HG02571 (cell line): ENCODE measurements at regions not wholly inside any gene's neighbourhood (a gene's known extent, or its start where the extent isn't known, plus 50 kb on each side); places are given as distances from the start of the nearest gene placed in this dataset.

ENCODE experiments used
- ATAC-seq: cut with Tn5 transposase; IDR thresholded peaks from one replicate; pipeline ENCODE4 v1.9.1; 2021; ENCODE audit warnings: mild to moderate bottlenecking, moderate library complexity; ENCODE audit not compliant: unreplicated experiment

- ATAC-seq, result no peak
Observed at GRCh38 chr9:105062222-105062855, 134.4 kb upstream of the ABCA1 start.

GRCh38 chr9:105064248-105065097, 136.5 kb upstream of the ABCA1 start:
- peak; percentile 52 for ATAC-seq

DNA sequence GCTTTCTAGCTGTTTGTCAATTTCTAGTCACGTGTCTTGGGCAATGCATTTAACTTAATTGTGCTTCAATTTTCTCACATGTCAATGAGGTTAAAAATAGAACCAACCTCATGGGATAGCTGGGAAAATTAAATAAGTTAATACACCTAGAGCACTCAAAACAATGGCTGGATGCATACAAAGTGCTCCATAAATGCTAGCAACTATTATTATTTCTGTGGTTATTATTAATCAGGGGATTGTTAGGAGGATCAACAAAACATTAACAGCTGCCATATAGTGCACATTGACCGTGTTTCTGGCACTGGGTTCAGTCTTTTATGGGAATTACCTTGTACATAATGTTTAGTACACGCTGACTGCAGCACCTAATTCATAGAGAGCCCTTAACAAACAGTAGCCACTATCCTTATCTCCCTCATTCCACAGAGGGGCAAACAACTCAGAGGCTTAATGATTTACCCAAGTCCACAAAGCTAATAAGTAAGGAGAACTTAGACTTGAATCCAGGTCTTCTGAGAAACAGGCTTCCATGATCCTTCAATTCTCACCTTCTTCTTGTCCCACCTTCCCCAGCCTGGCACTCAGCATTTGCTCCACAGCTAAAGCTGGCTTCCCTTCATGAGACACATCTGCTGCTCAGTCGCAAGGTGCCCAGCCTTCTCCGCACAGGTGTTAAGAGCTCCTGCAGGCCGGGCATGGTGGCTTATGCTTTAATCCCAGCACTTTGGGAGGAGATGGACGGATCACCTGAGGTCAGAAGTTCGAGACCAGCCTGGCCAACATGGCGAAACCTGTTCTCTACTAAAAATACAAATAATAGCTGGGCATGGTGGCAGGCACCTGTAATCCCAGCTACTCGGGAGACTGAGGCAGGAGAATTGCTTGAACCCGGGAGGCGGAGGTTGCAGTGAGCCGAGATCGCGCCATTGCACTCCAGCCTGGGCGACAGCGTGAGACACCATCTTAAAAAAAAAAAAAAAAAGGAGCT, 137.4 kb upstream of the ABCA1 start:
- no peak for ATAC-seq

DNA sequence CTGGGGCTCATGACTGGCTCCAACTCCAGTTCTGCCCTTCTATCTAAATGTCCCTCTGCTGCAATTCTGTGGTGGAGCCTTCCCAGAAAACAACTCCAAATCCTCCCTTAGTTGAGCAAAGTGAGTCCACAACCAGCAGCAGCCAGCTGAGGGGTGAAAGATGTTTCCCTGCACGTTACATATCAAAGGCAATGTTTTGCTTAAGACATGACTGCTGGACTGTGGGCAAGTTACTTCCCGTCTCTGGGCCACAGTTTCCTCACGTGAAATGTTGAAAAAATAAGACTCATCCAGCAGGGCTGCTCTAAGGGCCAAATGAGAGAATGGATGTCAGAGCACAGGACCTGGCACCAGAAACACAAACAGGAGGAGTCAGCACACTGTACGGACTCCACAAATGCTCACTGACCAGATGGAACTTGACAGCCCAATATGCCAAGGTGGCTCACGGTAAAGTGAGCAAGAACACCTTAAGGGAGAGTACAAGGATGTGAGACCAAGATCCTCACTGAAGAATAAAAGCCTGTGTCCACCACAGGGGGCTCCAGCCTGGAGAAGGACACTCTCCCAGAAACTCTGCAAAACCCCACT, 138.4 kb upstream of the ABCA1 start:
- ATAC-seq, result no peak

DNA sequence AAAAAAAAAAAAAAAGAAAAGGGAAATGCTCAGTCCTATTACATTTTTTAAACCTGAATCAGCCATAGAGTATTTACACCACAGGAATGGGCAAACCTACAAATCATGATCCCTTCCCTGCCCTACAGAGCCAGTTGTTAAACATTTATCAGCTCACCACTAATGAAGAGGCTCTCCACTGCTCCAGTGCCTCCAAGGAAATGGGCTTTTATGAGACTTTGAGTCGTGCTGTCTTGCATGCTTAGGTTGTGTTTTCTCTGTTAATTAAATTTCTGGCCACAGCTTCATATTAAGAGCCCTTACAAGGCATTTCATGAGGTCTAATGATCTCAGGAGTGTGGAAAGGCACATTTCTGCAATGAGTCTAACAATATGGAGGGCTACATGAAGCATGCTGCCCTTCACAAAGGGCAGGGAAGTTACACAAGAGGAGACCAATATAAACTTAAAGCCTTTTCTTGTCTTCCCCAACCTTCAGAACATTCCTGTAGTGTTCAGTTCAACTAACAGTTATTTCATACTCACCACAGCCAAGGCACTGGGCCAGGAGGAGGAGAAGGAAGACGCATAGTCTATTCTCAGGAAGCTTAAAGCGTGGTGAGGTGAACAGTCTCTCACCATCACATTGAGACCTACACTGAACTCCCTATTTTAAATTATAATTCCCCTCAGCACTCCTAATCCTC, 140.1 kb upstream of the ABCA1 start:
- no peak for ATAC-seq

GRCh38 chr9:105069285-105069684, 141.3 kb upstream of the ABCA1 start:
- no peak for ATAC-seq

DNA sequence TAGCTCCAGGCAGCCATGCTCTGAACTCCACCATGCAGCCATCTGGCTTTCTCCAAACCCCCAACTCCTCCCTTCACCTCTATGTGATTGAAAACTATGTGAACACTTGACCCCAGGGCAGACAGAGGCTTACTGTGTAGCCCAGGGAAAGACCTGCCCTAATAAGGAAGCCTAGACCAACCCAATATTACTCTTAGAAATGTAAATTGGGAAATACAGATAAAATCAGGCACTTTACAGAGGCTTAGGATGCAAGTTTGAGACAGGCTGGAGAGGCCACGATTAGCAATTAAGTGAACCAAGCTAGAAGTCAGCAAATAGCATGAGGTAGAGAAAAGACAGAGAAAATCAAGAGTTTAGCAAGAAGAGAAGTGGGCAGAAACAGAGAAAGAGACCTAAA, 141.7 kb upstream of the ABCA1 start:
- ATAC-seq, result no peak

DNA sequence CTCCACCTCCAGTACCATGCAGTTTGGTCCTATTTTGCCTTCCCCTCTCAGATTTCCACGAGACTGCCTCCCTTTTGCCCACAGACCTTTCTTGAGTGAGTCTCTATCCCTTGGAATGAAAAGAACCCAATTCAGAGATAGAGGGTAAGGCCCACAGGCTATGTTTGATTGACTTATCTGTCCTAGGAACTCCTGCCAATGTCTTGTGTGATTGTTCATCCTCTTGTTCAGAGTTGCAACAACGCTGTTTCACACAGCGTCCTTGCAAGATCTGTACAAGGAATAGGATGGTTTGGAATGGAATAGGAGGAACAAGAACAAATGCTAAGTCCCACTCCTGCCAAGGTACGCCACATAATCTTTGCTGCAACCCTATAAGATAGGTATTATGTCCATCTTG, 142.2 kb upstream of the ABCA1 start:
- ATAC-seq, result no peak

DNA sequence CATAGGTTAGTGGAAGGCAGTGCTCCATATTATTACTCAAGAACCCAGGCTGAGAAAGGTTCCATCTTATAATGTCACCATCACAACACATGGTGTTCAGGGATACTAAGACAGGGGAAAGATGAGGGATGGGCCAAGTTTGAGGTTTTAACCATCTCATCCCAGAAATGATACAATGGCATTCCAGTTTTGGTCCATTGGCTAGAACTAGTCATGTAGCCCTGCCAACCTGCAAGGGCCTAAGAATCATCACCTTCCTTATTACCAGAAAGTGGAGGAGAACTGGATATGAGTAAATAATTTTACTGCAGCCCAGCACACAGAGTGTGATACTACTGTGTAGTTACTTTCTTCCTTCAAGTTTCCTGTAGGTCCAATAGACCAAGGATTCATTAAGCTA, 144.5 kb upstream of the ABCA1 start:
- ATAC-seq, result no peak

DNA sequence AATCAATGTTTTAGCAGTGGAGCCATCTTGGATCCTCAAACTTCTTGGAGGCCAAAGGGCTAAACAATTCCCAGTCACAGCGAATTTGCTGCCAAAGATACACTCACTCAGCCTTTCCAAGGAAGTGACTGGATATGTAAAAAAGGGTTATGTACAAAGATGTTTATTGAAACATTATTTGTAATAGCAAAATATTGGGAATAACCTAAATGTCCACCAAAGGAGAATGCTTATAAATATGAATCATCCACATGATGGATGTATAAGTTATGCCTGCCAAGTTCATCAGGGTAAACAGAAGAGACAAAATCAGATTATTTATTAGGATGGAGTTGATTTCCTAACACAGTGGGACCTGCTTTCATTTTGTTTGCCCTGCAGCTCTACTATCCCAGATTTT, 145.2 kb upstream of the ABCA1 start:
- ATAC-seq, result no peak

DNA sequence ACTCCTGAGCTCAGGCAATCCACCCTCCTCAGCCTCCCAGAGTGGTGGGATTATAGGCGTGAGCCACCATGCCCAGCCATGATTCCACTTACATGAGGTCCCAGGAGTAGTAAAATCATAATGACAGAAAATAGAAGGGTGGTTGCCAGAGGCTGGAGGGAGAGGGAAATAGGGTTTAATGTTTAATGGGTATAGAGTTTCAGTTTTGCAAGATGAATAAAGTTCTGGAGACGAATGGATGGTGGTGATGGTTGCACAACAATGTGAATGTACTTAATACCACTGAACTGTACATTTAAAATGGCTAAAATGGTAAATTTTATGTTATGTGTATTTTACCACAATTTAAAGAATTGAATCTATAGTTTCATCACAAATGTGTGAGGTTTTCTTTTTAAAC, 146.5 kb upstream of the ABCA1 start:
- ATAC-seq, result no peak

- no peak for ATAC-seq
Observed at GRCh38 chr9:105076729-105077128, 148.8 kb upstream of the ABCA1 start.

DNA sequence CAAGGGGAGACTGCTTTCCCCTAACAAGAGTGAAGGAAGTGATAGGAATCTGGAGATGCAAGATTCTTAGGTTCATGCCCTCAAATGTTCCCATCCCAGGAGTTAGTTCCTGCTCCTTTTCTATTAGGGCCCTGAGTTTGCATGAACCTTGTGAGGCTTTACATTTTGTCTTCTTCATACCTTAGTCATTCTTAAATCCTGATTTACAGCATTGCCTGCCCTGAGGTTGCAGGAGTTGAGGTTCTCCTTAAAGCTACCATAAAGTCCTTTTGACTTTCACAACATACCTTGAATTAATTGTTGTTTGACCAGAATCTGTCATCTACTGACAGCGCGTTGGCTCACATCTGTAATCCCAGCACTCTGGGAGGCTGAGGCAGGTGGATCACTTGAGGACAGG, 151.5 kb upstream of the ABCA1 start:
- no peak for ATAC-seq

DNA sequence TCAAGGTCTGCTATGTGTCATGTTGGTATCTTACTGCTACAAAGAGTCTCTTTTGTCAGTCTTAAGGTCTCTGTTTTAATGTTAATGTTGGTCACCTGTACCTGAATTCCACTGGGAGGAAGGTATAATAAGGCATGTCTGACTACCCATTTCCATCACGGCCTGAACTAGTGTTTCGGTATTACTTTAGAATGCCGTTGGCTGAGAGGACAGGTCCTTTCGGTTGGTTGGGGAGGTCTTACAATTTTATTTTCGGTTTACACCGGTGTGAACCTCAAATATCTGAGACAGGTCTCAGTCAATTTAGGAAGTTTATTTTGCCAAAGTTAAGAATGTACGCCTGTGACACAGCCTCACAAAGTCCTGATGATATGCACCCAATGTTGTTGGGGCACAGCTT, 154.9 kb upstream of the ABCA1 start:
- ATAC-seq, result no peak

- ATAC-seq, result no peak
Observed at GRCh38 chr9:105083256-105083655, 155.3 kb upstream of the ABCA1 start.

- ATAC-seq, result no peak
Observed at GRCh38 chr9:105087910-105088898, 156.2 kb upstream of the SLC44A1 start.

GRCh38 chr9:105089874-105090273, 154.6 kb upstream of the SLC44A1 start:
- ATAC-seq, result no peak

GRCh38 chr9:105091004-105091640, 153.3 kb upstream of the SLC44A1 start:
- ATAC-seq, result no peak

DNA sequence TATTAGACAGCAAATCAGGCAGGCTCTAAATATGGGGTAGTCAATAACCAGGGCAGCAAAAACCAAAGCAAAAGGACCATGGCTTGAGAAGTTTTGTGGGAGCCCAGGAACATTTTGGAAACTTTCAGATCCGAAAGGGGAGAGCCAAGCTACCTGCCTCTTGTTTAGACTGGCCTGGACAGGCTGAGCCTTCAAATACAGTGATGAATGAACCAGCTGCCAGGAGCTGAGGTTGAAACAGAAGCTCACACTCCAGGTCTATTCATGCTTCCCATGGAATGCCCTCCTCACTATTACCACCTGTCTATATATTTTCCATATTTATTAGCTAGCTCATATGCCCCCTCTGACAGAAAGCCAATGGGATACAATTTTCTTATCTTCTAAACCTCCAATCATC, 150.8 kb upstream of the SLC44A1 start:
- no peak for ATAC-seq
